ENCODE measurements at regions not wholly inside any gene's neighbourhood (a gene's known extent, or its start where the extent isn't known, plus 50 kb on each side); places are given as distances from the start of the nearest gene placed in this dataset.

- DNase-seq: no peak
Measured at GRCh38 chr2:226403369-226403768, 396.3 kb downstream of the IRS1 start.

- DNase-seq: no peak
Measured at GRCh38 chr2:226399006-226399405, 400.6 kb downstream of the IRS1 start.

GRCh38 chr2:226398580-226398979, 401.0 kb downstream of the IRS1 start:
- no peak for DNase-seq

GRCh38 chr2:226396541-226396940, 403.1 kb downstream of the IRS1 start:
- no peak for DNase-seq

- no peak for DNase-seq
Measured at GRCh38 chr2:226387499-226387942, 412.1 kb downstream of the IRS1 start.

GRCh38 chr2:226383461-226383860, 416.2 kb downstream of the IRS1 start:
- no peak for DNase-seq

GRCh38 chr2:226380679-226381078, 418.9 kb downstream of the IRS1 start:
- no peak for DNase-seq

GRCh38 chr2:226378753-226379705, 420.6 kb downstream of the IRS1 start:
- DNase-seq: no peak

- no peak for DNase-seq
Measured at GRCh38 chr2:226376516-226377180, 423.0 kb downstream of the IRS1 start.

- DNase-seq: no peak
Measured at GRCh38 chr2:226366920-226367319, 432.7 kb downstream of the IRS1 start.

- no peak for DNase-seq
Measured at GRCh38 chr2:226364217-226364616, 435.4 kb downstream of the IRS1 start.

- no peak for DNase-seq
Measured at GRCh38 chr2:226362980-226363379, 436.6 kb downstream of the IRS1 start.

- no peak for DNase-seq
Measured at GRCh38 chr2:226360658-226361057, 439.0 kb downstream of the IRS1 start.

GRCh38 chr2:226358688-226359087, 440.9 kb downstream of the IRS1 start:
- DNase-seq: no peak

- no peak for DNase-seq
Measured at GRCh38 chr2:226357816-226358215, 441.8 kb downstream of the IRS1 start.

- DNase-seq: no peak
Measured at GRCh38 chr2:226355600-226355999, 444.0 kb downstream of the IRS1 start.

- no peak for DNase-seq
Measured at GRCh38 chr2:226354434-226354833, 445.2 kb downstream of the IRS1 start.

- DNase-seq: no peak
Measured at GRCh38 chr2:226352941-226353560, 446.6 kb downstream of the IRS1 start.

- no peak for DNase-seq
Measured at GRCh38 chr2:226351711-226352110, 447.9 kb downstream of the IRS1 start.

- DNase-seq: no peak
Measured at GRCh38 chr2:226339616-226340015, 460.0 kb downstream of the IRS1 start.

GRCh38 chr2:226338825-226339224, 460.8 kb downstream of the IRS1 start:
- no peak for DNase-seq

- no peak for DNase-seq
Measured at GRCh38 chr2:226337941-226338600, 461.5 kb downstream of the IRS1 start.

All from anterior cingulate cortex (tissue), 58 donors.